Fibroblast of the aortic adventitia (primary cell): ENCODE measurements at regions not wholly inside any gene's neighbourhood (a gene's known extent, or its start where the extent isn't known, plus 50 kb on each side); places are given as distances from the start of the nearest gene placed in this dataset.
A peak's percentile ranks its signal among the peaks of the same experiment; 100 is the strongest.

Experiments
- DNase-seq: peaks from one replicate; pipeline ENCODE4 v3.0.0-alpha.2; 2010; ENCODE audit warnings: low read depth
- H3K4me3 ChIP-seq: 2 replicates; pipeline ENCODE4 v1.5.1; 2011; ENCODE audit warnings: low read depth, mild to moderate bottlenecking, control low read depth, low read length, moderate library complexity
- TF ChIP-seq, protein P1 (sequence below): IDR thresholded peaks from 2 replicates; pipeline ENCODE4 v1.5.1; 2011; ENCODE audit warnings: mild to moderate bottlenecking, low read length, control low read depth, inconsistent platforms; ENCODE audit not compliant: insufficient read depth

DNA sequence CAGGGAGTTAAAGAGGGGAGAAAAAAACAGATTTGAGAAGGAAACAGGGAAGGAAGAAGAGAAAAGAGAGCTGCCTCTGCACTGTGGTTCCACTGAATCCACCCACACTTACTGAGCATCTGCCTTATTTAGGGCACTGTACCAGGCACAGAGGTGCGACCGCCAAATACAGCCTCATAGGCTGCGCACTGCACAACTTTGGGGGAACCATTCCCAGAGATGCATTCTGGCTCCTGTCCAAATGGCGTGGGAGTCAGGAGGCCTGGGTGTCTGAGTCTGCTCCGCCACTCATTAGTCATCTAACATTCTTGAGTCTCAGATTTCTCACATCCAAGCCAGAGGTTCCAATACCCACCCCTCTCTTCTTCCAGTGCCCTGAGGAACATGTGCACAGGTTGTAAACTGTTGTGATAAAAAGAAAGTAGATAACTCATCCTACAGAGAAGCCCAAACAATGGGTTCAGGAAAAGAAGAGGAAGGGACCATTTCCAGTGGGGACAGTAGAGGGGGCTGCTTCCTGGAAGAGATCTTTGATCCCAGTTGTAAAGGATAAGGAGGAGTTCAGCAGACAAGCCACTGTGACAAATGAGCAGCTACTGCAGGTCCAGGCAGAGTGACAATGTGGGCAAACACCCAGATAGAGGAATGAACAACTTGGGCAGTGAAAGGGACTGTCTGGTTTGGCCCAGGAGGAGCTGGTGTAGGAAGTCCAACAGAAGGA lies 254.6 kb downstream of the UACA start:
- TF ChIP-seq, protein P1, sequence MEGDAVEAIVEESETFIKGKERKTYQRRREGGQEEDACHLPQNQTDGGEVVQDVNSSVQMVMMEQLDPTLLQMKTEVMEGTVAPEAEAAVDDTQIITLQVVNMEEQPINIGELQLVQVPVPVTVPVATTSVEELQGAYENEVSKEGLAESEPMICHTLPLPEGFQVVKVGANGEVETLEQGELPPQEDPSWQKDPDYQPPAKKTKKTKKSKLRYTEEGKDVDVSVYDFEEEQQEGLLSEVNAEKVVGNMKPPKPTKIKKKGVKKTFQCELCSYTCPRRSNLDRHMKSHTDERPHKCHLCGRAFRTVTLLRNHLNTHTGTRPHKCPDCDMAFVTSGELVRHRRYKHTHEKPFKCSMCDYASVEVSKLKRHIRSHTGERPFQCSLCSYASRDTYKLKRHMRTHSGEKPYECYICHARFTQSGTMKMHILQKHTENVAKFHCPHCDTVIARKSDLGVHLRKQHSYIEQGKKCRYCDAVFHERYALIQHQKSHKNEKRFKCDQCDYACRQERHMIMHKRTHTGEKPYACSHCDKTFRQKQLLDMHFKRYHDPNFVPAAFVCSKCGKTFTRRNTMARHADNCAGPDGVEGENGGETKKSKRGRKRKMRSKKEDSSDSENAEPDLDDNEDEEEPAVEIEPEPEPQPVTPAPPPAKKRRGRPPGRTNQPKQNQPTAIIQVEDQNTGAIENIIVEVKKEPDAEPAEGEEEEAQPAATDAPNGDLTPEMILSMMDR = peak; percentile 22
- H3K4me3 ChIP-seq = no peak overlapping the region
- DNase-seq = peak; percentile 89

DNA sequence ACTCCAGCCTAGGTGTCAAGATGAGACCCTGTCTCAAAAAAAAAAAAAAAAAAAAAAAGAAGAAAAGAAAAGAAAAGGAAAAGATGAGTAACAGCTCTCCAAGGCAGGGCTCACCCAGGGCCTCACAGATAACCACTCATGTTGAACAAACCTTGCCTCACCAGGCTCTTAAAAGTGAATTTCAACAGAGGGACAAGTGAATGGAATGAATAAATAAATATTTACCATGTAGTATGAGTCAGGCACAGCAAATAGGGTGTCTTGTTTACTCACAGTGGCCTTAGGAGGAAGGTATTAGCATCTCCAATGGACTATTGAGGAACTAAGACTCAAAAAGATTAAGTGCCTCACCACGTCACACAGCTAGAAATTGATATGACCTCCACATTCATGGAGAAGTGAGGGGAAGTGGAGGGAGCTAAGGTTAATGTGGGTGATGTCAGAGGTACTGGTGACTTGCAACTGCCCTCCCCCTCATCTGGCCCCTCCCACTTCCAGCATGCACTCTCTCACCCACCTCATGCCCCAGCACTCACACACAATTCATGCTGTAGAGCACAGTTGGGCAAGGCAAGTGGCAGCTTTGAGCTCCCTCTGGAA lies 255.5 kb downstream of the UACA start:
- peak; percentile 39 for DNase-seq

DNA sequence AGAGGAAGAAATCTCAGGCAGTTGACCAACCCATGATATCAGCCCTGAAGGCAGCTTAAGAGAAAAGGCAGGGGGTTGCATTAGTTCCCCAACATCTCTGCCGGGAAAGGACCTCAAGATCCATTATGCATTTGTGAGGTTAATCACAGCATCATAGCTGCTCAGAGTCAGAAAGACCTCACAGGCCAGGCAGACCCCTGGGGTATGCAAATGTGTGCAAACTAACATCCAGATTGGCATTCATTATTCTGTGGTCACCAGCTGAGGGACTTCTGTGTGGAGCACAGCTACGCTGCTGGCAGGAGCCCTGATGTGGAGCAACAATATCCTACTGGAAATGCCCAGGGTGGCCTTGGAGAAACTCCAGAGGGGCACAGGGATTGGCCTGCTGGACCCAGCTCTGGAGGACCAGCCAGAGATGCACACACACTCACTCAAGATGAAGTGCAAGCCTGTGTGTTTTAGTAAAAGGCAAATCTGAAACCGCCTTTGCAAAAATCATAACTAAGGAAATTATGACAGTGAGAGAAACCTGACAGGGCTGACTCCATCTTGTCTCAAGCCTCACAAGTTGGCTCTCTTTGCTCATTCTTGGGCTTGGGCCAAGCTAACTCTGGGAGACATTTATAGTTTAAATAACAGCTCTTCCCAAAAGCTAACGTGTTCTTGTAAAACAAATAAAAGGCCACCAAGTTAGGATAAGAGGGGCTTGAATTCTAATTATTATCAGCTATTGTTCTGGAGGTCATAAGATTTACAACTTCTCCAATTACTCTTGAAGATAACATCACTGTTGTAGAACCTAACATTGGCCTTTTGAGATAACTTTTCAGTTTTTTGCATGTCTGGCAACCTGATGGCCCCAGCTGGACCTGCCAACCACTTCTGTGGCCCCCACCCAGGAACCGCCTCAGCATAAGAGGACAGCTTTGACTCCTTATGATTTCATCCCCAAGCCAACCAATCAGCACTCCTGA lies 257.1 kb downstream of the UACA start:
- TF ChIP-seq, protein P1 = no peak
- peak; percentile 53 for DNase-seq
- H3K4me3 ChIP-seq = no peak overlapping the region

More for the DNA sequence above, 255.5 kb downstream of the UACA start:
- no peak overlapping the region for H3K4me3 ChIP-seq
- TF ChIP-seq, protein P1 = no peak

DNA sequence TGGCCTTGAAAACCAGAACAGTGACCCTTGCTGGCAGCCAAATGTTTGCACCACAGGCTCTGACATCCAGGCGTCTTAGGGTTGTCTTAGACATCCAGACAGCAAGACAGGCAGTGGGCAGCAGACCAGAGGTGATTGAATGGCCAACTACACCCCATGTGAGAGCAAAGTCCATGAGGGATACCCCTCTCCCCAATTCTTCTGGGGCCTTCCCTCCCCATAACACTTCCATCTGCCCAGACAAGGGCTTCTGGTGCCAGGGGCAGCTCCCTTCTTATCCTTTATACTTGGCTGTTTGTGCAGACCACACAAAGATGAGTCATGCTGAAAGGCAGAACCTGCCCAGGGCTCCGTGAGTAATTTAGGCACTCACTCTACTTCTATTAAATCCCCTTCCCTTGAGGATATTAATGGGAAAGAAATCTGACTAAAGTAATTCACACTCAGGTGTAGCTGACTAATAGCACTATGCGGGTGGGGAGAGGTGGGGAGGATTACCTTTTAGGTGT lies 257.9 kb downstream of the UACA start:
- TF ChIP-seq, protein P1 = peak; percentile 10
- no peak overlapping the region for H3K4me3 ChIP-seq
- DNase-seq = peak; percentile 88

DNA sequence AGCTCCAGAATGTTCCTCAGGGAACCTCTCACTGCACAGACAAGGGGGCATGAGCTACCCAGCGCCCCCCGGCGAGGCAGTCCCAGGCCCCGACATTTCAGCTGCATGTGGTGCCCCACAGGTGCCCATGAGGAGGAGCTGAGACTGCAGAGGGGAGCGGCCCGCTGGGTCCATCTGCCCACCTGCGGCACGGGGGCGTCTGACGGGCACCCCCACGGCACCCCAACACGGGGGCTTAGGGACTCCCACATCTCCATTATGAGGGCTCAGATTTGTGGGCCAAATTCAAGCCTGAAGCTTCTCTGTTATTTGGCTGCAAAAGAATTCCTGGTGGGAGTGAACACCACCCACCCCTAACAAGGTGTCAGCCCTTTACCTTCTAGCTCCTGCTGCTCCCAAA lies 258.4 kb downstream of the UACA start:
- TF ChIP-seq, protein P1 = no peak
- no peak for DNase-seq
- no peak overlapping the region for H3K4me3 ChIP-seq

DNA sequence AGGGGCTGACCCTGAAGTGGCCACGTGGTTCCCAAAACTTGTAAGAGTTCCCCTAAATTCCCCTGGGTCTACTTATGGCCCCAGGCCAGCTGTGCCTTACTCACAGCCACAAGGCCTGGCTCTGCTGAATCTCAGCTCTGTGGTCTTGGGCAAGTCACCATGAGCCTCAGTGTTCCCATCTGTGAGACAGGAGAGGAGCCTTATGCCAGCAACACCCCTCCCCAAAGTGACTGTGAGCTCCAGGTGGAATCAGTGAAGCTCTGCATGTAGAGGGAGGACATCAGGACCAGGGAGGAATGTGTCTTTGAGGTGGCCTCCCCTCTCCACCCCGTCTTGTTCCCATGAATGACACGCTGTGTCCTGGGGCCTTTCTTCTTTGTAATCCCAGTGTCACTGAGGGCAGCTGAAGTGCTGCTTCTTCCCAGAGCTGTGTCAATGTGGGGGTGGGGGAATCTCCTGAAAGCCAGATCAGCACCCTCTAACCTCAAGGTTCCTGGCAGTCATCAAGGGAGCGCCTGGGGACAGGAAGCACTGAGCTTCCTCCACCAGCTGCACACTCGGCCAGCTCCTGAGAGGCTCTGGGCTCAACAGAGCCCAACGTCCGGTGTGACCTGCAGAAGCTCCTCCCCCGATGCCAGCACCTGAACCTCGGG lies 258.9 kb downstream of the UACA start:
- TF ChIP-seq, protein P1 = no peak
- H3K4me3 ChIP-seq = no peak overlapping the region
- DNase-seq = peak; percentile 90
